Islet of Langerhans (tissue), 1 donor: ENCODE measurements at regions not wholly inside any gene's neighbourhood (a gene's known extent, or its start where the extent isn't known, plus 50 kb on each side); places are given as distances from the start of the nearest gene placed in this dataset.
"Not testable (repeated sequence)": the region's sequence is repeated elsewhere in the genome, so short reads cannot be mapped to it uniquely, and the experiment has no call there.

Experiments used
- FAIRE-seq: peaks from one replicate; lab custom pipeline; 2011; peaks lifted over from hg19 to GRCh38; lab: Jason Lieb, UNC

GRCh38 chr4:174400603-174401302 lies 117.0 kb downstream of the CEP44 start:
- FAIRE-seq: not testable (repeated sequence)

GRCh38 chr4:174398728-174399127 lies 115.0 kb downstream of the CEP44 start:
- no peak for FAIRE-seq

DNA sequence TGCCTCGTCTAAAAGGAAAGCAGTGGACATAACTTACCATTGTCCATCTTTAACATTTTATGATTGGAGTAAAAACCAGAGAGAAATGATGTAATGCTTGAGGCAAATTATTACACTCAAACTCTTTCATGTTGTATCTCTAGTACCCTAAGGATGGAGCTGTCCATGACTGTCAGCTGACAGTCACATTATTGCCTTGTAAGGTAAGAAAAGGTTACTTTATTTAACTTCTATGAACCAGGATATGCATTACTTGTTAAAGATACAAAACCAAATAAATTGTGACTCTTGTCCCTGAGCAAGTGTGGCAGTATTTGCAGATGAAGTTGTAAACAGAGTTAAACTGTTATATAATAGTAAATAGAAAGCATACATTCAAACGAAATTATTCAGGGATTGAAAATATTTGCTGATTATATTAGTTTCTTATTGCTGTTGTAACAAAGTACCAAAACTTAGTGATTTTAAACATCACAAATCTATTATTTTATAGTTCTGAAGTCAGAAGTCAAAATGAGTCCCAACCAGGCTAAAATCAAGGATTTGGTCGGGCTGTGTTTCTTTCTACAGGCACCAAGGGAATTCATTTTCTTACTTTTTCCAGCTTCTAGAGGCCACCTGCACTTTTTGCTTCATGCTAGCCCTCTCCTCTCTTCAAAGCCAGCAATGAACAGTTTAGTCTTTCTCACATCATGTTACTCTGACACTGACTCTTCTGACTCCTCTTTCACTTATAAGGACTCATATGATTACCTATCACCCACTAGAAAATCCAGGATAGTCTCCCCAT lies 113.8 kb downstream of the CEP44 start:
- no peak for FAIRE-seq

- no peak for FAIRE-seq
Observed at GRCh38 chr4:174396599-174397110, 112.9 kb downstream of the CEP44 start.

DNA sequence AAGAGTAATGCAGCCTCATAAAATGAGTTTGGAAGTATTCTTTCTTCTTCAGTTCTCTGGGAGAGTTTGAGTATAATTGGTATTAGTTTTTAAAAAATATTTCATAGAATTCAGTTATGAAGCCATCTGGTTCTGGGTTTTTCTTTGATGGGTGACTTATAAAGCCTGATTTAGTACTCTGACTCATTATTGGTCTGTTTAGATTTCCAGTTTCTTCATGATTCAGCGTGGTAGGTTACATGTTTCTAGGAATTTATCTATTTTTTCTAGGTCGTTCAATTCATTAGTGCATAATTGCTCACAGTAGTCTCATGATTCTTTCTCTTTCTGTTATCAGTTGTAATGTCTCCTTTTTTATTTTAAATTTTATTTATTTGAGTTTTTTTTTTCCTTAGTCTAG lies 111.2 kb downstream of the CEP44 start:
- no peak for FAIRE-seq

DNA sequence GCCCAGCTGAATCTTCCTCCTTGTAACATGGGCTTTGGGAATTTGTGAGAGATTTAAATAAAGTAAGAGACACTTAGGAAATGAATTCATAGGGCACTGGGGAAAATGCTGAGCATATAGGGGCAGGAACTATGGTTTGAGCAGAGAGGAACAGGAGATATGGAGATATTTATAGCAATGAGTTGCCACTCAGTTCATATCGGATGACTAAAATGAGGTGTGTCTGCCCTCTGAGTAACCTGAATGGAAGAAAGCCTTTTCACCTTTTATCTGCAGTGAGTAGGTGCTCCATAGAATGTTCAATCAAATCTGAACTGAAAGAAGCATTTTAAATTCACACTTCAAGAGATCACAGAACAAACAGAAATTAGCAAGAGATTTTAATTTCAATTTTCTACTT lies 105.7 kb downstream of the CEP44 start:
- FAIRE-seq: no peak

- no peak for FAIRE-seq
Observed at GRCh38 chr4:174388461-174389145, 104.9 kb downstream of the CEP44 start.

DNA sequence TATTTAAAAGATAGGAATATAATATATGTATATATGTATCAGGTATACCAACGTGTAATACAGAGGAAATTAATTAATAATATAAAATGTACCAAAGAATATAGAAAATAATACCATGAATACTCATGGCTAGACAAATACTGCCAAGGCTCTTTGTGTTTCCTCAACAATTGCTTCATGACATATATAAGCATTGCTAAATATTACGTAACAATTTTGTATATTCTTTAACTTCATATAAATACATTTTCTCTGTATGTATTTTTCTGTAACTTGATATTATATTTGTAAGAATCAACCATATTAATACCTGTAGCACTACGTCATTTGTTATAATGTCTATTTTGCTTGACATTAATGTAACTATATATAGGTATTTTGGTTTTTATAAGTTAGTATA lies 104.0 kb downstream of the CEP44 start:
- FAIRE-seq: no peak

DNA sequence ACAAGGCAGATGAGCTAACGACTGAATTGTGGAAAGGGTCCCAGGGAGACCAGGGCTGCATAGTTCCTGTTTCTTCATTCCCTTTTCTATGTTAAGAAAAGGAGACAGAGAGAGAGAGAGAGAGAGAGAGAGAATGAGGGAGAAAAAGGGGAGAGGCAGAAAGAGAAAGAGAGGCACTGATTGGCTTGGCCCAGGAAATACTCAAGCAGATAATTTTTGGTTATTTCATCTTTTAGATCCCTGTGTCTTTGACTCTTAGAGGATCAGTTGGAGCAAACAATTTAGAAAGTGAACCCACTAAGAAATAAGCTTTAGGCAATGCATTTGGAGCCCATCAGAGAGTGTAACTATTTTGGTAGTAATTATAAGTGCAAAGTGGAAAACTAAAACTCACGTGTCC lies 103.4 kb downstream of the CEP44 start:
- FAIRE-seq: no peak

DNA sequence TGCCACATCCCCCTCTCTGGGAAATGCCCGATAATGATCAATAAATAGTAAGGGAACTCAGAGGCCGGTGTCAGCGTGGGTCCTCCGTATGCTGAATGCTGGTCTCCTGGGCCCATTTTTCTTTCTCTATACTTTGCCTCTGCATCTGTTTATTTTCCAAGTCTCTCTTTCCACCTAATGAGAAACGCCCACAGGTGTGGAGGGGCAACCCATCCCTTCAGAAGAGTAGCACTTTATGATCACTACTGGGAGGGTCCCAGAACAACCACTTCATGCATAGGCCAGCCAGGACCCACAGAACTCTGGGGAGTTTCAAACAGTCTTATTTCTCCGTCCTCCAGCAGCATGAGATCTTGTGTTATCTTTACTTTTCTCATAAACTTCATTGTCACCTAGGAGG lies 100.1 kb downstream of the CEP44 start:
- no peak for FAIRE-seq

DNA sequence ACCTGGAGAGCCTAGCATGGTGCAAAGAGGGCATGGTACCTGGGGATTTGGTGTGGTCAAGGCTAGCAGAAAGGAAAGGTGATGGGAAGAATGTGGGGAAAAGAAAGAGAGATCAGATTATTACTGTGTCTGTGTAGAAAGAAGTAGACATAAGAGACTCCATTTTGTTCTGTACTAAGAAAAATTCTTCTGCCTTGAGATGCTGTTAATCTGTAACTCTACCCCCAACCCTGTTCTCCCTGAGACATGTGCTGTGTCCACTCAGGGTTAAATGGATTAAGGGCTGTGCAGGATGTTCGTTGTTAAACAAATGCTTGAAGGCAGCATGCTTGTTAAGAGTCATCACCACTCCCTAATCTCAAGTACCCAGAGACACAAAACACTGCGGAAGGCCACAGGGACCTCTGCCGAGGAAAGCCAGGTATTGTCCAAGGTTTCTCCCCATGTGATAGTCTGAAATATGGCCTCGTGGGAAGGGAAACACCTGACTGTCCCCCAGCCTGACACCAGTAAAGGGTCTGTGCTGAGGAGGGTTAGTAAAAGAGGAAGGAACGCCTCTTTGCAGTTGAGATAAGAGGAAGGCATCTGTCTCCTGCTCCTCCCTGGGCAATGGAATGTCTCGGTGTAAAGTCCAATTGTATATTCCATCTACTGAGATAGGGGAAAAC lies 99.4 kb downstream of the CEP44 start:
- FAIRE-seq: not testable (repeated sequence)
